Activated naive CD8-positive, alpha-beta T cell treated with anti-CD3 and anti-CD28 coated beads for 36 hours (primary cell): ENCODE measurements at regions not wholly inside any gene's neighbourhood (a gene's known extent, or its start where the extent isn't known, plus 50 kb on each side); places are given as distances from the start of the nearest gene placed in this dataset.
"Not testable (repeated sequence)": the region's sequence is repeated elsewhere in the genome, so short reads cannot be mapped to it uniquely, and the experiment has no call there.

Experiments
- DNase-seq: peaks from one replicate; pipeline ENCODE4 v3.0.0; 2021
- H3K27ac Mint-ChIP-seq: one replicate; pipeline ENCODE4 v1.8.0; 2022; ENCODE audit warnings: mild to moderate bottlenecking, moderate library complexity, mixed read lengths
- H3K27me3 Mint-ChIP-seq: one replicate; pipeline ENCODE4 v1.8.0; 2022; ENCODE audit warnings: mild to moderate bottlenecking, mixed read lengths
- H3K36me3 Mint-ChIP-seq: one replicate; pipeline ENCODE4 v1.8.0; 2021; ENCODE audit warnings: mild to moderate bottlenecking, mixed read lengths
- H3K4me1 Mint-ChIP-seq: one replicate; pipeline ENCODE4 v1.8.0; 2021; ENCODE audit warnings: mixed read lengths
- H3K4me3 Mint-ChIP-seq: one replicate; pipeline ENCODE4 v1.8.0; 2022; ENCODE audit warnings: mild to moderate bottlenecking, moderate library complexity, mixed read lengths
- H3K9me3 Mint-ChIP-seq: one replicate; pipeline ENCODE4 v1.8.0; 2022; ENCODE audit warnings: mixed read lengths

DNA sequence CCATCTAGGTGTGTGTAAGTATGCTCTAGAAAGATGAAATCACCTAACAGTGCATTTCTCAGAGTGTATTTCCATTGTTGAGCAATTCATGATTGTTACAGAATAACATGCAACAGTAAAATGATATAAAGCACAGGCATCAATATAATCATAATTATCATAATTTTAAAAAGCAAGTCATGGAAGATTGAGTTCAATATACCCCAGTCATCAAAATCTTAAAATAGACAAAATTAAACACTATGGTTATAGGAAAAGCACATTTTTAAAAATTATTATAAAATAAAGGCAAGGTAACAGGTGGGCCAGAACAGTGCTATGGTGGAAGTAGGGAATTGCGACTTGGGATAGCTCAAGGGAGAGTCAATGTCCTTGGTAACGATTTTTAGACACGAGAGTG, 555.4 kb upstream of the VRK2 start:
- Mint-ChIP-seq H3K4me3 (no peak overlapping the region), H3K27ac (no peak overlapping the region), H3K36me3 (no peaks in the 10 kb centered on the region), H3K4me1 (no peaks in the 10 kb centered on the region), H3K27me3 (no peaks in the 10 kb centered on the region), H3K9me3 (no peaks in the 10 kb centered on the region)
- DNase-seq: no peak

DNA sequence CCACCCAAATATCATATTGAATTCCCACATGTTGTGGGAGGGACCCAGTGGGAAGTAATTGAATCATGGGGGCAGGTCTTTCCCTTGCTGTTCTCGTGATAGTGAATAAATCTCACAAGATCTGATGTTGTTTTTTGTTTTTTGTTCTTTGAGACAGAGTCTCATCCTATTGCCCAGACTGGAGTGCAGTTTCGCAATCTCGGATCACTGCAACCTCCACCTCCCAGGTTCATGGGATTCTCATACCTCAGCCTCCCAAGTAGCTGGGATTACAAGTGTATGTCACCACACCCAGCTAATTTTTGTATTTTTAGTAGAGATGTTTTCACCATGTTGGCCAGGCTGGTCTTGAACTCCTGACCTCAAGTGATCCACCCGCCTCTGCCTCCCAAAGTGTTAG, 552.6 kb upstream of the VRK2 start:
- H3K4me1 Mint-ChIP-seq, DNase-seq, H3K4me3 Mint-ChIP-seq, H3K36me3 Mint-ChIP-seq, H3K27ac Mint-ChIP-seq, H3K27me3 Mint-ChIP-seq, H3K9me3 Mint-ChIP-seq: not testable (repeated sequence)

- H3K4me3 Mint-ChIP-seq: no peak overlapping the region
- H3K27ac Mint-ChIP-seq: no peak overlapping the region
- H3K36me3 Mint-ChIP-seq: no peaks in the 10 kb centered on the region
- peaks cover 5% of the 10 kb centered on the region for H3K27me3 Mint-ChIP-seq
- peak; percentile 14 for DNase-seq
- H3K9me3 Mint-ChIP-seq: no peaks in the 10 kb centered on the region
- peaks cover 2% of the 10 kb centered on the region for H3K4me1 Mint-ChIP-seq
Observed at GRCh38 chr2:57497489-57498096, 549.0 kb upstream of the VRK2 start.

DNA sequence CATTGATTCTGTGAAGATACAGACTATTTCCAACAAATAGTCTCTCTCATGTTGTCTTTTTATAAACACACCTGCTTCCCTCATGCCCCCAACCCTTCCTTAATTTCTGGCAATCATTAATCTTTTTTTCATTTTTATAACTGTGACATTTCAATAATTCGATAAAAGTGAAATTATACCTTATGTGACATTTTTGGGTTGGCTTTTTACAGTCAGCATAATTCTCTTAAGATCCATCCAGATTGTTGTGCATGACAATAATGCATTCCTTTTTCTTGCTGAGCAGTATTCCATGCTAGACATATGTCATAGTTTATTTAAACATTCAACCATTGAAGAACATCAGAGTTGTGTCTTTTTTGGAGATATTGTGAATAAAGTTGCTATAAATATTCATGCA, 541.8 kb upstream of the VRK2 start:
- Mint-ChIP-seq H3K27ac (no peak overlapping the region), H3K27me3 (no peaks in the 10 kb centered on the region), H3K4me3 (no peak overlapping the region), H3K4me1 (no peaks in the 10 kb centered on the region), H3K9me3 (no peaks in the 10 kb centered on the region), H3K36me3 (no peaks in the 10 kb centered on the region)
- no peak for DNase-seq

- H3K27ac Mint-ChIP-seq: no peak overlapping the region
- DNase-seq: no peak
- H3K4me3 Mint-ChIP-seq: no peak overlapping the region
- H3K36me3 Mint-ChIP-seq: no peaks in the 10 kb centered on the region
- H3K27me3 Mint-ChIP-seq: peaks cover 5% of the 10 kb centered on the region
- no peaks in the 10 kb centered on the region for H3K4me1 Mint-ChIP-seq
- no peaks in the 10 kb centered on the region for H3K9me3 Mint-ChIP-seq
Observed at GRCh38 chr2:57509189-57509588, 537.4 kb upstream of the VRK2 start.

- Mint-ChIP-seq H3K9me3 (no peaks in the 10 kb centered on the region), H3K36me3 (no peaks in the 10 kb centered on the region), H3K4me1 (no peaks in the 10 kb centered on the region), H3K27me3 (peaks cover 5% of the 10 kb centered on the region), H3K4me3 (no peak overlapping the region), H3K27ac (no peak overlapping the region)
- DNase-seq: no peak
Observed at GRCh38 chr2:57510704-57511103, 535.9 kb upstream of the VRK2 start.

DNA sequence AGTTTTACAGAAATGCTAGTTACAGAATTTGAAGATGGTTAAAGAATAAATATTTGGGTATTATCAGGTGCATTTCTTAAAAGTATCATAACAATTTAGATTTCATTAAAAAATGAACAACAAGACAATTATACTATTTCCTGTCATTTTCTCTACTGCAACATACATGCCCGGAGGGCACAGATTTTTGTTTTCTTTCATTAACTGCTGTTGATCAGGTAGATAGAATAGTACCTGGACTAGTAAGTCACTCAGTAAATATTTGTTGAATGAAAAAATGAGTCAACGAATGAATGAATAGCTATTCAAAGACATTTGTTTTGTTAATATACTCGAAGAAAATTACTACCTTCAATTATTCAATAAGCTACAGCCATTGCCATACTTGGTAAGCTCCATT, 531.2 kb upstream of the VRK2 start:
- Mint-ChIP-seq H3K27ac (no peak overlapping the region), H3K36me3 (no peaks in the 10 kb centered on the region), H3K4me1 (no peaks in the 10 kb centered on the region), H3K4me3 (no peak overlapping the region), H3K27me3 (peaks cover 5% of the 10 kb centered on the region), H3K9me3 (no peaks in the 10 kb centered on the region)
- DNase-seq: no peak

GRCh38 chr2:57516698-57517340, 529.8 kb upstream of the VRK2 start:
- Mint-ChIP-seq H3K36me3 (no peaks in the 10 kb centered on the region), H3K9me3 (no peaks in the 10 kb centered on the region), H3K27me3 (no peaks in the 10 kb centered on the region), H3K4me3 (no peak overlapping the region), H3K4me1 (no peaks in the 10 kb centered on the region), H3K27ac (no peak overlapping the region)
- DNase-seq: no peak

DNA sequence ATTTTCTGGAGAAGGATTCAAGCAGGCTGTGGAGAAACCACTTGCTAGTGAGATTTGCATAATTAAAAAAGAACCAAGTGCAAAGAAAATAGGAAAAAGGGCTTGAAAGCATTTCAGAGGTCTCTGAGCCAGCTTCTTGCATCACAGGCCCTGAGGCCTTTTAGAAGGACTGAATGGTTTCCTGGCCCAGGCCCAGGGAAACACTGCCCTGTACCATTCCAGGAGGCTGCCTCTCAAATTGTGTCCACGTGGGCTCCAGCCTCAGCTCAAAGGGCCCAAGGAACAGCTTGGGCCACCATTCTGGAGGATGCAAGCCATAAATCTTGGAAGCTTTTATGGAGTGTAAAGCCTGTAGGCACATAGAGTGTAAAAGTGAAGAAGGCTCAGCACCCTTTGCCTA, 523.3 kb upstream of the VRK2 start:
- Mint-ChIP-seq H3K36me3 (no peaks in the 10 kb centered on the region), H3K27ac (no peak overlapping the region), H3K4me3 (no peak overlapping the region), H3K9me3 (peaks cover 12% of the 10 kb centered on the region), H3K4me1 (no peaks in the 10 kb centered on the region), H3K27me3 (peaks cover 3% of the 10 kb centered on the region)
- DNase-seq: no peak

GRCh38 chr2:57527685-57528084, 518.9 kb upstream of the VRK2 start:
- Mint-ChIP-seq H3K4me3 (no peak overlapping the region), H3K27ac (no peak overlapping the region), H3K4me1 (no peaks in the 10 kb centered on the region), H3K36me3 (no peaks in the 10 kb centered on the region), H3K27me3 (peaks cover 3% of the 10 kb centered on the region), H3K9me3 (peaks cover 12% of the 10 kb centered on the region)
- no peak for DNase-seq

DNA sequence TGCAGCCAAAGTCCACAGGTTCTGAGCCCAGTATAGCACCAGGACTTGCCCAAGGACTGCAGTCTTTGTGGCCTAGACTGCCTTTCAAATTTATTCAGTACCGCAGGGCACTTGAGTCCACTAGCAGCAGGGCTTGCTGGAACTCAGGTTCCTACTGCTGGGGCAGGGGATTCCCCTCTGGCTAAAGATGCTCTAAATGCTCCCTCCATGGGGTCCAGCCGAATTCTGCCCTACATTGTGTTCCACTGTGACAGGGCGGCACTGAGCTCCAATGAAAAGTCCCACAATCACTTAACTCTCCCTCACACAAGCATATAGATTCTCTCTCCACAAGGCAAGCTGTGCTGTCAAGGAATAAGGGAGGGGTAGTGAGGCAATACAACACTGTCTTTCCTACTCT, 518.1 kb upstream of the VRK2 start:
- H3K27me3 Mint-ChIP-seq: no peaks in the 10 kb centered on the region
- H3K36me3 Mint-ChIP-seq: no peaks in the 10 kb centered on the region
- DNase-seq: no peak
- no peak overlapping the region for H3K4me3 Mint-ChIP-seq
- no peak overlapping the region for H3K27ac Mint-ChIP-seq
- peaks cover 12% of the 10 kb centered on the region for H3K9me3 Mint-ChIP-seq
- no peaks in the 10 kb centered on the region for H3K4me1 Mint-ChIP-seq

- no peaks in the 10 kb centered on the region for H3K4me1 Mint-ChIP-seq
- no peak overlapping the region for H3K27ac Mint-ChIP-seq
- H3K27me3 Mint-ChIP-seq: no peaks in the 10 kb centered on the region
- no peak for DNase-seq
- H3K4me3 Mint-ChIP-seq: no peak overlapping the region
- no peaks in the 10 kb centered on the region for H3K36me3 Mint-ChIP-seq
- no peaks in the 10 kb centered on the region for H3K9me3 Mint-ChIP-seq
Observed at GRCh38 chr2:57534358-57534757, 512.2 kb upstream of the VRK2 start.

GRCh38 chr2:57536535-57537231, 509.9 kb upstream of the VRK2 start:
- no peaks in the 10 kb centered on the region for H3K27me3 Mint-ChIP-seq
- DNase-seq: no peak
- H3K4me1 Mint-ChIP-seq: no peaks in the 10 kb centered on the region
- H3K9me3 Mint-ChIP-seq: no peaks in the 10 kb centered on the region
- H3K27ac Mint-ChIP-seq: no peak overlapping the region
- no peaks in the 10 kb centered on the region for H3K36me3 Mint-ChIP-seq
- H3K4me3 Mint-ChIP-seq: no peak overlapping the region

- no peaks in the 10 kb centered on the region for H3K9me3 Mint-ChIP-seq
- no peak overlapping the region for H3K4me3 Mint-ChIP-seq
- H3K27me3 Mint-ChIP-seq: peaks cover 3% of the 10 kb centered on the region
- H3K36me3 Mint-ChIP-seq: no peaks in the 10 kb centered on the region
- no peaks in the 10 kb centered on the region for H3K4me1 Mint-ChIP-seq
- DNase-seq: no peak
- no peak overlapping the region for H3K27ac Mint-ChIP-seq
Observed at GRCh38 chr2:57539761-57540160, 506.8 kb upstream of the VRK2 start.

DNA sequence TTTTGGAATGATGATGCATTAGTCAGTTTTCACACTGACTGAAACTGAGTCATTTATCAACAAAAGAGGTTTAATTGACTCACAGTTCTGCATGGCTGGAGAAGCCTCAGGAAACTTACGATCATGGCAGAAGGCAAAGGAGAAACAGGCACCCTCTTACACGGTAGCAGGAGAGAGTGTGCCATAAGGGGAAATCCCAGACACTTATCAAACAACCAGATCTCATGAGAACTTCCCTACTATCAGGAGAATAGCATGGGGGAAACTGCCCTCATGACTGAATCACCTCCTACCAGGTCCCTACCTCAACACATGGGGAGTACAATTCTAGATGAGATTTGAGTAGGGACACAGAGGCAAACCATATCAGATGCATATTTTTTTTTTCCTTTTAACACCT, 504.5 kb upstream of the VRK2 start:
- Mint-ChIP-seq H3K27me3 (peaks cover 15% of the 10 kb centered on the region), H3K36me3 (no peaks in the 10 kb centered on the region), H3K4me1 (no peaks in the 10 kb centered on the region), H3K4me3 (no peak overlapping the region), H3K9me3 (no peaks in the 10 kb centered on the region), H3K27ac (no peak overlapping the region)
- no peak for DNase-seq

DNA sequence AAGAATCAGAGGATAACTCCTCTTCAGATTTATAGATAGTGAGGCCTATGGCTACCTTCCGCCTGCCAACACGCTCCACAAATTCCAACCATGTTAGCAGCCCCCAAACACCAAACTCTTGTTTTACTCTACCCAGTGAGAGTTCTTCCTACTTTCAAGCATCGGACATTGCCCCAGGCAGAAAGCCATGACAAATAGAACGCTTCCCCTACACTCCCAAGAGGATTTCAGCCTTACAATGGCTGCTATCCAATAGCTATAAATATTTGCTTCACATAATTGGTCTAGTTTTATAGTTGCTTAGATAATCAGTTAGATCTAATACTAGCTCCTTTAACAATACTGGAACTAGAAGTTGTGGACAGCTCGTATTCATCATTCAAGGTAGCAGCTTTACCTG, 503.4 kb upstream of the VRK2 start:
- Mint-ChIP-seq H3K4me3 (no peak overlapping the region), H3K9me3 (no peaks in the 10 kb centered on the region), H3K4me1 (no peaks in the 10 kb centered on the region), H3K27me3 (peaks cover 15% of the 10 kb centered on the region), H3K27ac (no peak overlapping the region), H3K36me3 (no peaks in the 10 kb centered on the region)
- DNase-seq: no peak
